HG02973 (cell line): ENCODE measurements at regions not wholly inside any gene's neighbourhood (a gene's known extent, or its start where the extent isn't known, plus 50 kb on each side); places are given as distances from the start of the nearest gene placed in this dataset.
"Not testable (repeated sequence)": the region's sequence is repeated elsewhere in the genome, so short reads cannot be mapped to it uniquely, and the experiment has no call there.

Experiments
- ATAC-seq: cut with Tn5 transposase; IDR thresholded peaks from one replicate; pipeline ENCODE4 v1.9.1; 2021; ENCODE audit warnings: moderate library complexity; ENCODE audit not compliant: unreplicated experiment

DNA sequence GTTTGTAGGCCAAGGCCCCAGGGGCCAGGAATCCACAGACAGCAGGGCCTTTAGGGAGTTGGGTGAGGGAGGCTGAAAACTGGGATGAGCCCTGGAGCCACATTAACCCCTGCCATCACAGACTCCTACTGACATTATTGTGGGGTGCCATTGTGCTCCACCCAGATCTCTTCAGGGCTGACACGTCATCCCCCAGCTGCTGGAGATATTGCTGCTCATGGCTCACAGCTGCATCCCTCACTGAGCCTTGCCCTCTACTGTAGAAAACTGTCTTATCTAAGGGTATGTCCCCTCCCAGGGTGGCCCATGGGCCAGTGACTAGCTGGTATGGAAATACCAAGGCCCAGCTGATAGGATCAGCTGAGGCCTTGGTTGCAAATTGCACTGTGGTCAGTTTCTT lies 87.3 kb upstream of the PRR23C start:
- ATAC-seq, result no peak

DNA sequence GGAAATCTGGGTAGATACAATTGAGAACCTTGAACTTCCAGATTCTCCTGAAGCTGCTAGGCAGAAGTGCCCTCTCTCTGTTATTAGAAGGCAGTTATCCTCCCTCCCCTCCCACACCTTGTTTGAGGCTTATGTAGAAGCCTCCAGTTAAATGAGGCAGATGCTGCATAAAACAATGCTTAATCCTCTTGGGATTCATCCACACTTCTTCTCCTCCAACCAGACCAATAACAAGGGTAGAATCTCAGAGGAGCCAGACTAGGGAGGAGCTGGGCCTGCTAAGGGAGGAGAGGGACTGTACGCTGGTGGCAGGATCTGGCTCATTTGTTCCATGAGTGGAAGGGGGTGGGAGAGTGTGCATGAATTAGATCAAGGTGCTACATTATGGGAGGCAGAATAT lies 88.3 kb upstream of the PRR23C start:
- ATAC-seq, result no peak

DNA sequence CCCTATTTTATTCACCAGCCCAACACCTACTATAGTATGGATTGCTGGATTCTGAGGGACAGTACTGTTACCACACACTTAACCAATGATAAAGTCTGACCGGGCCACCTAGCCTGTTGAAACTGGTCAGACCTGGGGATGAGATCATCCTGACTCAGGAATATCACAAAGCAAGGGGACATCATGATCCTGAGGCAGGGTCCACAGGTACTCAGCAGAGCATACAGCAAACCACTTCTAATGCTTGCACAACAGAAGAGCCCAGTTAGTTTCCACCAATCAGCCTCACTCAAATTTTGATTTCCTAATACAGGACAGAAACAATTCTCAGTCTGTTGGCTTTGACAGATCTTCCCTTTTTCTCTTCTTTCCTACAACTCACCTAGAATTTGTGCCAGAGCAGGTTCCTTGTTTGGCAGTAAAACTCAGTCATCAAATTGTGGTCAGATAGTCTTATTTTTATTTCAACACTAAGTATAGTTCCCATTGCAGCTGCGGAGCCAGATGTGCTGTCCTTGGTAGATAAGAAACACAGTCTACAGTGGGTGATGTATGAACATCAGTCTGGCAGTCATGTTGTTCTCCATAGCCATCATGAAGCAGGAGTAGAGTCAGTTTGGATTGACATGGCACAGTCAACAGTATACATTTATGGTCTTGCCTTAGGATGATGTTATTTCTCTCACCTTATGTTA lies 90.1 kb upstream of the PRR23C start:
- ATAC-seq, result no peak

DNA sequence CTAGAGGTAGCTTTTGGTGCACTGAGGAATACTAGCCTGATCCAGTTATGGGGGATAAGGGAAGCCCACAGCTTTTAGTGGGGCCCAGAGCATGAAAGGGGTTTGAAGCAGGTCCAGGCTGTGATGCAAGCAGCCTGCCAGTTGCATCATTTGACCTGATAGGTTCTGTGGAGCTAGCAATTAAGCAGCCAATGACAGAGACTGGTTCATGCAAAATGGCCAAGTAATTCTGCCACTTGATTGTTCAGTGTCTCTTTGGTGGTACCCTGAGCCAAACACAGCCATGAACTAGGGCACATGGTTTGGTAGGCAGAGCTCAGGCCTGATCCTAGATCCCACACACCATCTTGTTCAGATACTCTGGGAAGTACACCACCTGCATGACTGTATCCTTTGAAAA lies 91.0 kb upstream of the PRR23C start:
- no peak for ATAC-seq

DNA sequence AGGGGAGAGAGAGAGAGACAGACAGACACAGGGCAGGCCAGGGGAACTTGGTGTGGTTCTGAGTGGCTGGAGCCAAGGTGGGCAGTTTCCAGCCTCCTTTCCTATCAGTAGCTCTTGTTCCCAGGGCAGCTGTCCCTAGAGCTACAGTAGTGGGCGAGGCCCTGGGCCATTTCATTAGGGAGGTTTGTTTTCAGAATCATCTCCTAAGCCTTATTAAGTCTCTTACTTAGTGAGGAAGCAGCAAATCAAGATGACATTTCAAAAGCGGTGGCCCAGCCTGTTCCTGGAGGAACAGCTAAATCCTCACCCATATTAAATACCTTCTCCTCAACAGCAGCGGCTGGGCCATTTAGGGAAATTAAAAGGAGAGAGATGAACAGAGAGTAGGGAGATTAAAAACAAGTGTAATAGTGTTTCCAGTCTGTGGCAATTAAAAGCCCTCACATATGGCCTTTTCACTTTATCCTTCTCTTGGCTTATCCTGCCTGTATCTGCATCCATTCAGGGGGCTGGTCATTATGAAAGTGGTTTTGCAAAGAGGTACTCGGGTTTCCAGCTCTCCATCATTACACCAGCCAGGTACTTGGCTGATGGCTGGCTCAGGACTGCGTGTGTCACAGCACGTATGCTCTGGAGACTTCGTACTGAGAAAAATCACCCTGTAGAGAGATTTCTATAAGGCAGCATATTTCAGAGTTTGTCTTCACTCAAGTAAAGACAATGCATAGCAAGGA lies 91.9 kb upstream of the PRR23C start:
- no peak for ATAC-seq

DNA sequence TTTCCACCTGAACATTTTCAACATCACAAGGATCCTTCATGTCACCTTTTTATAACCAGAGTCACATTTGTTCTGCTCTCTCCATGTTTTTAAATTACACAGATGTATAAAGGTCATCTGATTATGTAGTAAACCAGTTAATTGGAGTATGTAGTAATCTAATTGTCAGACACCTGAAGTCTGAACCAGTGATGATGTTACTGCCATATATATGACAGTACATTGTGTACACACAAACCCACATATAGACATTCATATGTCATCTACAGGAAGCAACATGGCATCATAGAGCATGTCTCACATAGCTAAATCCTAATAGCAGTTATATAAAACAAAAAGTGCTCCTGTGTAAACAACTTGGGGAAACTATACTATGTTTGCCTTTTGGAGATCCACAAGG lies 95.9 kb upstream of the PRR23C start:
- no peak for ATAC-seq

DNA sequence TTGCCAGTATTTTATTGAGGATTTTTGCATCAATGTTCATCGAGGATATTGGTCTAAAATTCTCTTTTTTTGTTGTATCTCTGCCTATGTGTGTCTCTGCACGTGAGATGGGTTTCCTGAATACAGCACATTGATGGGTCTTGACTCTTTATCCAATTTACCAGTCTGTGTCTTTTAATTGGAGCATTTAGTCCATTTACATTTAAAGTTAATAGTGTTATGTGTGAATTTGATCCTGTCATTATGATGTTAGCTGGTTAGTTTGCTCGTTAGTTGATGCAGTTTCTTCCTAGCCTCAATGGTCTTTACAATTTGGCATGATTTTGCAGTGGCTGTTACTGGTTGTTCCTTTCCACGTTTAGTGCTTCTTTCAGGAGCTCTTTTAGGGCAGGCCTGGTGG lies 101.3 kb upstream of the PRR23C start:
- ATAC-seq, result not testable (repeated sequence)

DNA sequence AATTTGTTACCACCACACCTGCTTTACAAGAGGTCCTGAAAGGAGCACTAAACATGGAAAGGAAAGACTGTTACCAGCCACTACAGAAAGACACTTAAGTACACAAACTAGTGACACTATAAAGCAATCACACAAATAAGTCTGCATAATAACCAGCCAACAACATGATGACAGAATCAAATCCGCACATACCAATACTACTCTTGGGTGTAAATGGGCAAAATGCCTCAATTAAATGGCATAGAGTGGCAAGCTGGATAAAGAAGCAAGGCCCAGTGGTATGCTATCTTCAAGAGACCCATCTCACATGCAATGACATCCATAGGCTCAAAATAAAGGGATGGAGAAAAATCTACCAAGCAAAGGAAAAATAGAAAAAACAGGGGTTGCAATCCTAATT lies 106.8 kb upstream of the PRR23C start:
- no peak for ATAC-seq

DNA sequence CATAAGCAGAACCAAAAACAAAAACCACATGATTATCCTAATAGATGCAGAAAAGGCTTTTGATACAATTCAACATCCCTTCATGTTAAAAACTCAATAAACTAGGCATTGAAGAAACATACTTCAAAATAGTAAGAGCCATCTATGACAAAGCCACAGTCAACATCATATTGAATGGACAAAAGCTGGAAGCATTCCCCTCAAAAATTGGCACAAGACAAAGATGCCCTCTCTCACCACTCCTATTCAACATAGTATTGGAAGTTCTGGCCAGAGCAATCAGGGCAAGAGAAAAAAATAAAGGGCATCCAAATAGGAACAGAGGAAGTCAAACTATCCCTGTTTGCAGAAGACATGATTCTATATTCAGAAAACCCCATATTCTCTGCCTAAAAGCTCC lies 108.7 kb upstream of the PRR23C start:
- not testable (repeated sequence) for ATAC-seq

DNA sequence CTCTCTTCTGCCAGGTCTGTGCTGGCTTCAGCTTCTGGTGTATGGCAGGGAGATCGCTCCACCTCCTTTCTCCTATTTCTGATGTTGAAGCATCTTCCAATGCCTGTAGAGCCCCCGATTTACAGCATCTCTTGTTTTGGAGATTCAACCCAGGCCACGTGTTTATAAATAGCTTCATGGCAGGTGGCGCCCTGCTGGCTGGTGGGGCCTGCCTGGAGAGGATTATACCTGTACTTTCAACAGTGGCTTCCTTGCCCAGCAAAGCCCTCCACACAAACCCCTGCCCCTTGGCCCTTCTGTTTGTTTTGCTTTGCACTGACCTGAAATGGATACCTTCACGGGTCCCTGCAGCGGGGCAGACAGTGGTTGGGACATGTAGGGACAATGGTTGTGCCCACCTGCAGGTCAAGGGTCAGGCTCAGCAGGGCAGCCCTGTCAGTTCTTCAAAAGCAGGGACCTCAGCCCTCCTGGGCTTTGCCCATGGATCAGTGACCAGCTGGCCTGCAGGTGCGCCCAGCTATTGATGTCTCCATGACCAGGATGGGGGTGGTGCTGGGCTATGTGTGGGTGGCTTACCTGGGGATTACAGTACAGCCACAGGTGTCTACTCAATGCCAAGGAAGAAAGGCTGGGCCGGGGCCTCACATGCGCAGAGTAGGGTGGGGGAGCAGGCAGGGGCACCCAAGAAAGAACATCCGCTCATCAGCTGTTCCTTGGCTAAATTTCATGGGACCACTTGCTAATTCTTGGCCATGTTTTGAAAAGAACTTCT lies 112.7 kb upstream of the PRR23C start:
- ATAC-seq, result no peak

DNA sequence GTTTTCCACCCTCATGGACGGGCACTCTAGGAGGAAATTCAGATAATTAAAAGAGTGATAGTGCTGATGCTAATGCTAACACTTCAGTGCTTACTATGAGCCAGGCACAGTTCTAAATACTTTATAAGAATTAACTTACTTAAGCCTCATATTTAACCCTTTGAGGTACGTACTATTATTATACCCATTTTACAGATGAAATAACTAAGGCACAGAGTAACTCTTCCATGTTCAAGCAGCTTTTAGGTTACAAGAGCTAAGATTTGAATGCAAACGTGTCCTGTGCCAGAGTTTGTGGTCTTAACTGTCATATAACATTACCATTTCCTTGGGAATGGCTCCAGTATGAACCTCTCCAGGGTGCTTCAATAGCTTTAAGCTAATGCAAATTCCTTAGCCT lies 114.7 kb upstream of the PRR23C start:
- no peak for ATAC-seq

DNA sequence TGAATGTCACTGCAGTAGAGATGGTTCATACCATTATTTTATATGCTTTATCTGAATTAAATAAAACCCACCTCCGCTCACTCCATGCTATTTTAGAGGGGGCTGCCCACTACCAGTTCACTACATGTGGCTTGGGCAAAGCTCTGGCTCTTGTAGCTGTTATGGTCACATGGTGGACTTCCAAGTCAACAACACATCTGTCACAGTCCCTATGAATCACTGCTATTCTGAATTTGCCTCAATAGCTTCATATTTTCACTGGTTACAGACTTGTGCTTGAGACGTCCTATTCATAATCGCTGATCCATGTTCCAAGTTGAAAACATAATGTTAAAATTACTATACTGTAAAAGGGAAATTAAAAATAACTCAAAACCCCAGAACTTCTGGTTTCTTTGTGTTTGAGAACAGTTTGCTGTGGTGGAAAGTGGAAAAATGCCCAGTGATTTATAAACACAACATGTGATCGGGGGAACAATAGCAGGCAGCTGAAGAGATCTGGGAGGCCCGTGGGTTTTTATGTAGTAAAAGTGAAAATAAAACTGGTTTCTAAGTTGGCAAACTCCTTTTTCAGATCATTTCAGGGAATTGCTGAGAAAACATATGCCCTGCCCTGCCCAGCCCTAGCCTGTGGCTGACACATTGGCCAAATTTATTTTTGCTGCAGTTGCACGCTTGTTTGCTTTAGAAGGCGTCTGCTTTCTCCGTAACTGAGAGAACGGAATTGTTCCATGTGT lies 128.8 kb upstream of the PRR23C start:
- ATAC-seq, result no peak

DNA sequence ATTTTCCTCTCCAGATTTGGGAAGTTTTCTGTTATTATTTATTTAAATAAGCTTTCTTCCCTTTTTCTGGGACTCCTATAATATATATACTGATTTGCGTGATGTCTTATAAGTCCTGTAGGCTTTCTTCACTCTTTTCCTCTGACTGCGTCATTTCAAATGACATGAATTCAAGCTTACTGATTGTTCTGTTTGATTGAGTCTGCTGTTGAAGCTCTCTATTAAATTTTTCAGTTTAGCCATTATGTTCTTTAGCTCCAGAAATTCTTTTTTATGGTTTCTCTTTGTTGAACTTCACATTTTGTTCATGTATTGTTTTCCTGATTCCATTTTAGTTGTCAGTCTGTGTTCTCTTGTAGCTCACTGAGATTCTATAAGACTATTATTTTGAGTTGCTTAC lies 135.8 kb upstream of the PRR23C start:
- ATAC-seq, result no peak

DNA sequence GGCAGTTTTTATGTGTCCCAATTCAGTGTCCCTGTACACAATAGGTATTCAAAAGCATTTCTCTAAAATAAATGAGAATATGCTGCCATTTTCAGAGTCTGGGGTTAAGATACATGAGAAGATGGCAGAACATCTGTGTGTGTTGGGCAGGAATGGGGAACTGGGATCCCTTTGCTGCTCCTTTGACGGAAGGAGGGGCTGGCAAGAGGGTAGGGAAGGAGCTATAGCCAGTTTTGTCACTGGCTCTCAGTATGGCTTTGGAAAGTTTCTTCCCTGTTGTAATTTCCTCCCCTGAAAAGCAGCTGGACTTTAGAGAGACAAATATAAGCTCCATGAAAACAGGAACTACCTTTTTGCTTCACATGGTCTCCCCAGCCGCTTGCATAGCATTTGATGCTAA lies 137.5 kb upstream of the PRR23C start:
- ATAC-seq, result no peak

DNA sequence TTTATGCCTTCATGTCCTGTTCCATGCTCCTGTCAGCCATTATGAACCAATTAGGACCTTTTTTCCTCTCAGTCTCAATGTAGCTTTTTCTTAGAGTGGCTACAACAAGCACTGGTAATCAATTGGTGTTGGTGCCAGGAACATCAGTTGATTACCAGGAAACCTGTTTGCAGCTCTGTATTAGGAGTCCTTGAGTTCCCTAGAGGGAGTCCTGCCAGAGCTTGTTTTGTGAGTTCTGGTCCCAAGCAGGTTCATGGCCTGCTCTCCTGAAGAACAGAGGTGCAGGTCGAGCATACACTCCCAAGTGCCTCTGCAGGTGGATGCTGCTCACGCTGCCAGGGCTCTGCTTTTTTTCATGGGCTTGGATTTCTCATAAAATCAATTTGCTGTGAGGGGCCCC lies 137.9 kb upstream of the PRR23C start:
- ATAC-seq, result no peak

DNA sequence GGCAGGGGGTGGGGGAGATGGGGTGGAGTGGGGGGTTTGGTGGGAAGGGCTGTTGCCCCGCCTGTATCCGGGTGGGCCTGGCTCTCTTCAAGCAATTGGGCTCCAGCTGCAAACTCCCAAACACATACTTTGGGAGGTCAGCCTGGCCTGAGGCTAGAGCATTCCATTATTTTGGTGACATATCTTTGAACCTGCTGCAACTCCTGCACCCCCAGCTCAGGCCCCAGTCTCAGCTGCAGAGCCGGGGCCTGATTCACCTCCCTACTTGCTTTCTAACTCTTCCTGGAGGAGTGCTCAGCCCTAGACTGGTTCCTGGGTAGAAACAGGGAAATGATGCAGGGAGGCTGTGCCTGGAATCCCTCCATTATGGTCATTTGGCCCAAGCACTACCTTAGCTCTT lies 140.8 kb upstream of the PRR23C start:
- no peak for ATAC-seq

DNA sequence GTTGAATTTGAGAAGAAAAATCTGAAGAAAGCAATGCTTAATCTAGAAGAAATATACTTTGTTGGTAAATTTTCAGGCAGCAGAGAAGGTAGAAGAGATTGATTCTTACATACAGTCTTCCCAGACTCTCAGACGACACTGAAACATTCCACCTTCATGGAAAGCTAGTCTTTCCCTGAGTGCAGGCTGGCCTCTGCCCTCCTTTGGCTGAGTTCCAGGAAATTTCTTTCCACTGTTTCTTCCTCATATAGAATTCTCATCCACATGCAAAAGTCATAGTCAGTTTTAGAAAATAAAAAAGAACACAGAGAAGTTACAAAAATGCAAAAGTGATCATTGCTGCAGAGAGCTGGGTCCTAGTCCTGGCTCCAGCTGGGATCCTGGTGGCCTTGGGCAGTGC lies 142.5 kb upstream of the PRR23C start:
- no peak for ATAC-seq

DNA sequence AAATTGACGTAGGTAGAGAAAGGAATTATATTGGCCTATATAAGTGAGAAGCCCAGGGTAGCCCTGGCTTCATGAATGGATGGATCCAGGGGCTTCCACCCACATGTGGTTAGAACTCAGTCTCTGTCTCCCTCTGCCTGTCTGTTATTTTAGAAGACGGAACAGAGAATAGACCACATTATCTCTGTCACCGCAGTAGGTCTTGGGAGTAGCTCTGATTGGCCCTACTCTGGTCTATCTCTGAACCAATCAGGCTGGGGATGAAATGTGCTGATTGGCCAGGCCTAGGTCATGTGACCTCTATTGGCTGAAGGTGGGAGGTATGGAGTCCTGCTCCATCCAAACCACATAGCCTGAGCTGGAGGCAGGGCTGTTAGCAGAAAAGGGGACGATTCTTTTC lies 143.0 kb upstream of the PRR23C start:
- ATAC-seq, result no peak

DNA sequence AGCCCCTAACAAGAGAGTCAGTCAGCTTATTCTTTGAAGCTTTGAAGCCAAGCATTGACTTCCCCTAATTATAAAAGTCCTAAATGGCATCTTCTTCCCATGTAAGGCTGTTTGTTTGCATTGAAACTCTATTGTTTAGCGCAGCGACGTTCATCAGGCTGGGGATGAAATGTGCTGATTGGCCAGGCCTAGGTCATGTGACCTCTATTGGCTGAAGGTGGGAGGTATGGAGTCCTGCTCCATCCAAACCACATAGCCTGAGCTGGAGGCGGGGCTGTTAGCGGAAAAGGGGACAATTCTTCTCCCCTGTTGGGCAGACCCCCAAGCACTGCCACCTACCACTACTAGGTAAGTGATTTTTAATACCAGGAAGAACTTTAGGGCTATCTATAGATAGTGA lies 145.3 kb upstream of the PRR23C start:
- no peak for ATAC-seq

DNA sequence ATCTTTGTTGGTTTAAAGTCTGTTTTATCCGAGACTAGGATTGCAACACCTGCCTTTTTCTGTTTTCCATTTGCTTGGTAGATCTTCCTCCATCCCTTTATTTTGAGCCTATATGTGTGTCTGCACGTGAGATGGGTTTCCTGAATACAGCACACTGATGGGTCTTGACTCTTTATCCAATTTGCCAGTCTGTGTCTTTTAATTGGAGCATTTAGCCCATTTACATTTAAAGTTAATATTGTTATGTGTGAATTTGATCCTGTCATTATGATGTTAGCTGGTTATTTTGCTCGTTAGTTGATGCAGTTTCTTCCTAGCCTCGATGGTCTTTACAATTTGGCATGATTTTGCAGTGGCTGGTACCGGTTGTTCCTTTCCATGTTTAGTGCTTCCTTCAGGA lies 149.4 kb upstream of the MRPS22 start:
- ATAC-seq, result not testable (repeated sequence)

DNA sequence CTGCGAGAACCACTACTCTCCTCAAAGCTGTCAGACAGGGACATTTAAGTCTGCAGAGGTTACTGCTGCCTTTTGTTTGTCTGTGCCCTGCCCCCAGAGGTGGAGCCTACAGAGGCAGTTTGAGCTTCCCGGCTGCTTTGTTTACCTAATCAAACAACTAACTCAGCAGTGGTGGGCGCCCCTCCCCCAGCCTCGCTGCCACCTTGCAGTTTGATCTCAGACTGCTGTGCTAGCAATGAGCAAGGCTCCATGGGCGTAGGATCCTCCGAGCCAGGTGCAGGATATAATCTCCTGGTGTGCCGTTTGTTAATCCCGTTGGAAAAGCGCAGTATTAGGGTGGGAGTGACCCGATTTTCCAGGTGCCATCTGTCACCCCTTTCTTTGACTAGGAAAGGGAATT lies 147.7 kb upstream of the MRPS22 start:
- ATAC-seq, result not testable (repeated sequence)
